Cardiac fibroblast (primary cell): ENCODE measurements at regions not wholly inside any gene's neighbourhood (a gene's known extent, or its start where the extent isn't known, plus 50 kb on each side); places are given as distances from the start of the nearest gene placed in this dataset.

Source experiments
- DNase-seq, 2 donors: peaks; one replicate each; pipeline versions ENCODE4 v3.0.0 to v3.0.0-alpha.2; 2010; ENCODE audit warnings: low read depth in 2 of 2
- H3K4me3 ChIP-seq, 2 donors: replicated peaks in 1 of 2; 1 replicate in 1 of 2; 2 replicates in 1 of 2; pipeline ENCODE4 v1.5.1; 2011; ENCODE audit warnings: low read depth in 2 of 2, low read length in 2 of 2, mild to moderate bottlenecking in 2 of 2, moderate library complexity in 1 of 2
- CTCF ChIP-seq: IDR thresholded peaks from one replicate; pipeline ENCODE4 v1.5.1; 2011; ENCODE audit warnings: low read depth, mild to moderate bottlenecking, low read length, inconsistent platforms

GRCh38 chr11:92492372-92492771, 267.8 kb downstream of the FAT3 start:
- H3K4me3 ChIP-seq = no peak overlapping the region
- DNase-seq = no peak
- TF ChIP-seq CTCF = no peak

- no peak for TF ChIP-seq CTCF
- no peak overlapping the region for H3K4me3 ChIP-seq
- no peak for DNase-seq
Measured at GRCh38 chr11:92495107-92495793, 270.6 kb downstream of the FAT3 start.

- no peak for TF ChIP-seq CTCF
- no peak for DNase-seq
- no peak overlapping the region for H3K4me3 ChIP-seq
Measured at GRCh38 chr11:92500453-92500852, 275.8 kb downstream of the FAT3 start.

GRCh38 chr11:92501066-92501739, 276.6 kb downstream of the FAT3 start:
- TF ChIP-seq CTCF = no peak
- DNase-seq = no peak
- H3K4me3 ChIP-seq = no peak overlapping the region

GRCh38 chr11:92504004-92504403, 279.4 kb downstream of the FAT3 start:
- no peak overlapping the region for H3K4me3 ChIP-seq
- no peak for DNase-seq
- no peak for TF ChIP-seq CTCF

- no peak overlapping the region for H3K4me3 ChIP-seq
- no peak for DNase-seq
- no peak for TF ChIP-seq CTCF
Measured at GRCh38 chr11:92504534-92504933, 279.9 kb downstream of the FAT3 start.
